Smooth muscle cell (in vitro differentiated cells): ENCODE measurements at regions not wholly inside any gene's neighbourhood (a gene's known extent, or its start where the extent isn't known, plus 50 kb on each side); places are given as distances from the start of the nearest gene placed in this dataset.

ENCODE experiments used
- DNase-seq: peaks from one replicate; lab custom pipeline; 2025; ENCODE audit not compliant: unreplicated experiment; lab: John Stamatoyannopoulos, UW
- H2AFZ ChIP-seq: fragments of 200-600 bp; sonication (generic); 2 replicates; pipeline ENCODE4 v1.6.0; 2016; ENCODE audit warnings: antibody characterized with exemption, low read depth, mild to moderate bottlenecking
- H3F3A ChIP-seq: fragments of 200-600 bp; sonication (generic); 2 replicates; pipeline ENCODE4 v1.6.0; 2017; ENCODE audit warnings: antibody characterized with exemption, low read depth
- H3K27ac ChIP-seq: fragments of 200-600 bp; sonication (generic); 2 replicates; pipeline ENCODE4 v1.5.1; 2016; ENCODE audit warnings: low read depth, mild to moderate bottlenecking
- H3K27me3 ChIP-seq: fragments of 200-600 bp; sonication (generic); 2 replicates; pipeline ENCODE4 v1.6.1; 2016; ENCODE audit warnings: low read depth, mild to moderate bottlenecking
- H3K36me3 ChIP-seq: fragments of 200-600 bp; sonication (generic); 2 replicates; pipeline ENCODE4 v1.5.1; 2016; ENCODE audit warnings: low read depth
- H3K4me1 ChIP-seq: fragments of 200-600 bp; sonication (generic); 2 replicates; pipeline ENCODE4 v1.5.1; 2016; ENCODE audit warnings: low read depth
- H3K4me2 ChIP-seq: fragments of 200-600 bp; sonication (generic); 2 replicates; pipeline ENCODE4 v1.6.0; 2016; ENCODE audit warnings: mild to moderate bottlenecking
- H3K4me3 ChIP-seq: fragments of 200-600 bp; sonication (generic); 2 replicates; pipeline ENCODE4 v1.5.1; 2016; ENCODE audit warnings: mild to moderate bottlenecking
- H3K79me2 ChIP-seq: fragments of 200-600 bp; sonication (generic); 2 replicates; pipeline ENCODE4 v1.6.0; 2016; ENCODE audit warnings: low read depth, mild to moderate bottlenecking
- H3K9ac ChIP-seq: fragments of 200-600 bp; sonication (generic); 2 replicates; pipeline ENCODE4 v1.6.0; 2016; ENCODE audit warnings: low read depth
- H3K9me3 ChIP-seq: fragments of 200-600 bp; sonication (generic); replicated peaks from 2 replicates; pipeline ENCODE4 v1.5.1; 2016; ENCODE audit warnings: low read depth
- H4K20me1 ChIP-seq: fragments of 200-600 bp; sonication (generic); 2 replicates; pipeline ENCODE4 v1.6.0; 2016; ENCODE audit warnings: low read depth
- CTCF ChIP-seq: fragments of 200-600 bp; sonication (generic); IDR thresholded peaks from 2 replicates; pipeline ENCODE4 v1.5.1; 2017; ENCODE audit warnings: borderline replicate concordance, mild to moderate bottlenecking, antibody characterized with exemption; ENCODE audit not compliant: insufficient read depth, poor library complexity, severe bottlenecking
- whole genome bisulfite sequencing: methylation state at CpG from one replicate; pipeline ENCODE4 v1.1.7; 2016; ENCODE audit warnings: low lambda C conversion rate; 5-methylcytosine and 5-hydroxymethylcytosine counted together

- Histone ChIP-seq H3K36me3 (no peaks in the 10 kb centered on the region), H3K9me3 (no peaks in the 10 kb centered on the region), H3K27ac (no peak overlapping the region), H3K9ac (no peak overlapping the region), H3K79me2 (no peaks in the 10 kb centered on the region), H3K4me1 (no peaks in the 10 kb centered on the region), H3K4me2 (no peak overlapping the region), H3F3A (no peaks in the 10 kb centered on the region), H2AFZ (no peak overlapping the region), H3K4me3 (no peak overlapping the region), H4K20me1 (no peaks in the 10 kb centered on the region), H3K27me3 (no peaks in the 10 kb centered on the region)
- WGBS, result 40% methylated on average over 4 of the region's 4 CpGs
- no peak for DNase-seq
- TF ChIP-seq CTCF, result no peak
Measured at GRCh38 chr16:60684002-60684401, 1352.2 kb downstream of the CDH8 start.

GRCh38 chr16:60682219-60682618 lies 1354.0 kb downstream of the CDH8 start:
- H3K4me1 ChIP-seq, result no peaks in the 10 kb centered on the region
- H4K20me1 ChIP-seq, result no peaks in the 10 kb centered on the region
- no peak overlapping the region for H3K9ac ChIP-seq
- H3K27ac ChIP-seq, result no peak overlapping the region
- WGBS, result 91% methylated on average over 1 of the region's 1 CpG
- TF ChIP-seq CTCF, result no peak
- no peaks in the 10 kb centered on the region for H3K9me3 ChIP-seq
- H3K4me3 ChIP-seq, result no peak overlapping the region
- no peak overlapping the region for H2AFZ ChIP-seq
- DNase-seq, result no peak
- no peaks in the 10 kb centered on the region for H3F3A ChIP-seq
- no peaks in the 10 kb centered on the region for H3K79me2 ChIP-seq
- H3K4me2 ChIP-seq, result no peak overlapping the region
- H3K27me3 ChIP-seq, result no peaks in the 10 kb centered on the region
- H3K36me3 ChIP-seq, result no peaks in the 10 kb centered on the region

GRCh38 chr16:60681043-60681442 lies 1355.2 kb downstream of the CDH8 start:
- no peak for DNase-seq
- no peak for TF ChIP-seq CTCF
- Histone ChIP-seq H3K9me3 (no peaks in the 10 kb centered on the region), H3K4me2 (no peak overlapping the region), H3K4me3 (no peak overlapping the region), H3K79me2 (no peaks in the 10 kb centered on the region), H3K36me3 (no peaks in the 10 kb centered on the region), H3F3A (no peaks in the 10 kb centered on the region), H3K27me3 (no peaks in the 10 kb centered on the region), H3K4me1 (no peaks in the 10 kb centered on the region), H2AFZ (no peak overlapping the region), H3K9ac (no peak overlapping the region), H4K20me1 (no peaks in the 10 kb centered on the region), H3K27ac (no peak overlapping the region)
- WGBS, result 97% methylated on average over 1 of the region's 1 CpG

GRCh38 chr16:60675022-60675421 lies 1361.2 kb downstream of the CDH8 start:
- no peak for TF ChIP-seq CTCF
- H3K4me1 ChIP-seq, result no peaks in the 10 kb centered on the region
- H3K27ac ChIP-seq, result no peak overlapping the region
- H3K36me3 ChIP-seq, result no peaks in the 10 kb centered on the region
- no peak overlapping the region for H3K4me2 ChIP-seq
- no peaks in the 10 kb centered on the region for H4K20me1 ChIP-seq
- no peaks in the 10 kb centered on the region for H3K27me3 ChIP-seq
- H3K79me2 ChIP-seq, result no peaks in the 10 kb centered on the region
- no peak overlapping the region for H2AFZ ChIP-seq
- DNase-seq, result no peak
- H3K4me3 ChIP-seq, result no peak overlapping the region
- H3K9me3 ChIP-seq, result no peaks in the 10 kb centered on the region
- no peaks in the 10 kb centered on the region for H3F3A ChIP-seq
- H3K9ac ChIP-seq, result no peak overlapping the region
